ENCODE measurements at regions not wholly inside any gene's neighbourhood (a gene's known extent, or its start where the extent isn't known, plus 50 kb on each side); places are given as distances from the start of the nearest gene placed in this dataset.

- peak; percentile 96 for DNase-seq (ENCODE audit: low spot score)
Measured at GRCh38 chr5:40277161-40277906, 402.4 kb upstream of the PTGER4 start.

GRCh38 chr5:40276426-40277102 is 403.2 kb upstream of the PTGER4 start:
- DNase-seq (ENCODE audit: low spot score), result peak; percentile 34

GRCh38 chr5:40274568-40274967 is 405.1 kb upstream of the PTGER4 start:
- DNase-seq (ENCODE audit: low spot score), result no peak

GRCh38 chr5:40273936-40274335 is 405.8 kb upstream of the PTGER4 start:
- DNase-seq (ENCODE audit: low spot score), result no peak

- no peak for DNase-seq (ENCODE audit: low spot score)
Measured at GRCh38 chr5:40271476-40271875, 408.2 kb upstream of the PTGER4 start.

- DNase-seq (ENCODE audit: low spot score), result peak; percentile 46
Measured at GRCh38 chr5:40270274-40270845, 409.4 kb upstream of the PTGER4 start.

- no peak for DNase-seq (ENCODE audit: low spot score)
Measured at GRCh38 chr5:40268088-40268487, 411.6 kb upstream of the PTGER4 start.

GRCh38 chr5:40266952-40267351 is 412.8 kb upstream of the PTGER4 start:
- DNase-seq (ENCODE audit: low spot score), result no peak

GRCh38 chr5:40261984-40262383 is 417.7 kb upstream of the PTGER4 start:
- no peak for DNase-seq (ENCODE audit: low spot score)

- DNase-seq (ENCODE audit: low spot score), result no peak
Measured at GRCh38 chr5:40260361-40260760, 419.4 kb upstream of the PTGER4 start.

GRCh38 chr5:40258222-40258621 is 421.5 kb upstream of the PTGER4 start:
- DNase-seq (ENCODE audit: low spot score), result peak; percentile 72

- DNase-seq (ENCODE audit: low spot score), result no peak
Measured at GRCh38 chr5:40240671-40241070, 439.0 kb upstream of the PTGER4 start.

- peak; percentile 67 for DNase-seq (ENCODE audit: low spot score)
Measured at GRCh38 chr5:40240111-40240510, 439.6 kb upstream of the PTGER4 start.

GRCh38 chr5:40238066-40238745 is 441.5 kb upstream of the PTGER4 start:
- no peak for DNase-seq (ENCODE audit: low spot score)

GRCh38 chr5:40235471-40236400 is 444.0 kb upstream of the PTGER4 start:
- DNase-seq (ENCODE audit: low spot score), result no peak

- DNase-seq (ENCODE audit: low spot score), result no peak
Measured at GRCh38 chr5:40233268-40233667, 446.4 kb upstream of the PTGER4 start.

- no peak for DNase-seq (ENCODE audit: low spot score)
Measured at GRCh38 chr5:40227931-40228330, 451.8 kb upstream of the PTGER4 start.

- DNase-seq (ENCODE audit: low spot score), result no peak
Measured at GRCh38 chr5:40227366-40227765, 452.3 kb upstream of the PTGER4 start.

- DNase-seq (ENCODE audit: low spot score), result no peak
Measured at GRCh38 chr5:40226906-40227305, 452.8 kb upstream of the PTGER4 start.

- DNase-seq (ENCODE audit: low spot score), result peak; percentile 72
Measured at GRCh38 chr5:40225147-40225546, 454.6 kb upstream of the PTGER4 start.

GRCh38 chr5:40224421-40224820 is 455.3 kb upstream of the PTGER4 start:
- peak; percentile 66 for DNase-seq (ENCODE audit: low spot score)
